ENCODE measurements at regions not wholly inside any gene's neighbourhood (a gene's known extent, or its start where the extent isn't known, plus 50 kb on each side); places are given as distances from the start of the nearest gene placed in this dataset.

GRCh38 chr2:76517574-76517909 is 806.8 kb upstream of the GCFC2 start:
- in situ Hi-C loops (cut with HindIII; ENCODE audit: low sequenced_read_pairs): no loop called here
- no peak overlapping the region for H3K4me3 ChIP-seq (ENCODE audit: low read depth, low read length)
- TF ChIP-seq CTCF (IDR thresholded peaks at IDR 0.05; ENCODE audit: low read depth, low read length): no peak
- DNase-seq (ENCODE audit: low read depth, low spot score): no peak

GRCh38 chr2:76516861-76517573 is 806.3 kb upstream of the GCFC2 start:
- no peak for DNase-seq (ENCODE audit: low read depth, low spot score)
- in situ Hi-C loops (cut with HindIII; ENCODE audit: low sequenced_read_pairs): no loop called here
- H3K4me3 ChIP-seq (ENCODE audit: low read depth, low read length): no peak overlapping the region
- no peak for TF ChIP-seq CTCF (IDR thresholded peaks at IDR 0.05; ENCODE audit: low read depth, low read length)

DNA sequence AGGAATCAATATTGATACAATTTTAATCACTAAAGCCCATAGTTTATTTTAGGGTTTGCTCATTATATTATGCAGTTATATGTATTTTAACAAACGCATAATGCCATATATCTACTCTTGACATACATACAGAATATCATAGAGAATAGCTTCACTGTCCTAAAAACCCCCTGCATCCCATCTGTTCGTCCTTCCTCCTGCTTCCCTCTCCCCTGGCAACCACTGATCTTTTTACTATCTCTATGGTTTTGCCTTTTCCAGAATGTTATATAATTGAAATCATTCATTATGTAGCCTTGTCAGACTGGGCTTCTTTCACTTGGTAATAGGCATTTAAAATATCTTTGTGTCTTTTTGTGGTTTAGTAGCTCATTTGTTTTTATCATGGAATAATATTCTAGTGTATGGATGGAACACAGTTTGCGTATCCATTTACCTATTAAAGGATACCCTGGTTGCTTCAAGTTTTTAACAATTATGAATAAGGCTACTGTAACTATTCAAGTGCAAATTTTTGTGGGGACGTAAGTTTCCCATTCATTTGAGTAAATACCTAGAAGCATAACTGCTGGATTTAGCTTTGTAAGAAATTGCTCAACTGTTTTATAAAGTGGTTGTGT is 801.6 kb upstream of the GCFC2 start:
- H3K4me3 ChIP-seq (ENCODE audit: low read depth, low read length): no peak overlapping the region
- in situ Hi-C loops (cut with HindIII; ENCODE audit: low sequenced_read_pairs): no loop called here
- TF ChIP-seq CTCF (IDR thresholded peaks at IDR 0.05; ENCODE audit: low read depth, low read length): no peak
- no peak for DNase-seq (ENCODE audit: low read depth, low spot score)

- no peak for TF ChIP-seq CTCF (IDR thresholded peaks at IDR 0.05; ENCODE audit: low read depth, low read length)
- in situ Hi-C loops (cut with HindIII; ENCODE audit: low sequenced_read_pairs): no loop called here
- DNase-seq (ENCODE audit: low read depth, low spot score): no peak
- H3K4me3 ChIP-seq (ENCODE audit: low read depth, low read length): no peak overlapping the region
Observed at GRCh38 chr2:76506538-76506937, 795.8 kb upstream of the GCFC2 start.

- H3K4me3 ChIP-seq (ENCODE audit: low read depth, low read length): no peak overlapping the region
- no peak for DNase-seq (ENCODE audit: low read depth, low spot score)
- no peak for TF ChIP-seq CTCF (IDR thresholded peaks at IDR 0.05; ENCODE audit: low read depth, low read length)
- in situ Hi-C loops (cut with HindIII; ENCODE audit: low sequenced_read_pairs): no loop called here
Observed at GRCh38 chr2:76501641-76502040, 790.9 kb upstream of the GCFC2 start.

- TF ChIP-seq CTCF (IDR thresholded peaks at IDR 0.05; ENCODE audit: low read depth, low read length): no peak
- in situ Hi-C loops (cut with HindIII; ENCODE audit: low sequenced_read_pairs): no loop called here
Observed at GRCh38 chr2:76498360-76498759, 787.6 kb upstream of the GCFC2 start.

More at GRCh38 chr2:76498360-76498759, 787.6 kb upstream of the GCFC2 start:
- H3K4me3 ChIP-seq (ENCODE audit: low read depth, low read length): no peak overlapping the region
- no peak for DNase-seq (ENCODE audit: low read depth, low spot score)
